Activated CD4-positive, alpha-beta T cell treated with anti-CD3 and anti-CD28 coated beads, Interleukin-2, amount 10 ng/mL, durations not matched to agents 7 days and 5 days (primary cell): ENCODE measurements at regions not wholly inside any gene's neighbourhood (a gene's known extent, or its start where the extent isn't known, plus 50 kb on each side); places are given as distances from the start of the nearest gene placed in this dataset.

Source experiments
- CTCF ChIA-PET: fragments of 350-600 bp; sonication (Branson Sonifier 250); formaldehyde crosslinking; loops from one replicate; lab custom pipeline; 2021; ENCODE audit warnings: antibody characterized with exemption; lab: Charles Lee
- POLR2A ChIA-PET: fragments of 350-600 bp; sonication (Branson Sonifier 250); formaldehyde crosslinking; loops from one replicate; lab custom pipeline; 2021; ENCODE audit warnings: antibody characterized with exemption; lab: Charles Lee
- DNase-seq: peaks from one replicate; pipeline ENCODE4 v3.0.0-alpha.2; 2020
- H3K27ac Mint-ChIP-seq: one replicate; pipeline ENCODE4 v1.8.0; 2021; ENCODE audit warnings: mild to moderate bottlenecking, moderate library complexity, mixed read lengths
- H3K27me3 Mint-ChIP-seq: one replicate; pipeline ENCODE4 v1.8.0; 2021; ENCODE audit warnings: mixed read lengths
- H3K36me3 Mint-ChIP-seq: one replicate; pipeline ENCODE4 v1.8.0; 2021; ENCODE audit warnings: low read depth, mixed read lengths
- H3K4me1 Mint-ChIP-seq: one replicate; pipeline ENCODE4 v1.8.0; 2021; ENCODE audit warnings: mixed read lengths
- H3K4me3 Mint-ChIP-seq: one replicate; pipeline ENCODE4 v1.8.0; 2021; ENCODE audit warnings: mild to moderate bottlenecking, moderate library complexity, mixed read lengths
- H3K9me3 Mint-ChIP-seq: one replicate; pipeline ENCODE4 v1.8.0; 2021; ENCODE audit warnings: mixed read lengths

GRCh38 chr12:68075416-68075815, 84.1 kb downstream of the IFNG start:
- Mint-ChIP-seq H3K36me3 (peaks cover 1% of the 10 kb centered on the region), H3K4me3 (no peak overlapping the region), H3K27me3 (no peaks in the 10 kb centered on the region), H3K4me1 (peaks cover 10% of the 10 kb centered on the region), H3K9me3 (peaks cover 4% of the 10 kb centered on the region), H3K27ac (no peak overlapping the region)
- CTCF ChIA-PET = no interaction called here
- POLR2A ChIA-PET = no interaction called here
- no peak for DNase-seq

GRCh38 chr12:68074306-68075027, 85.1 kb downstream of the IFNG start:
- POLR2A ChIA-PET = no interaction called here
- peaks cover 2% of the 10 kb centered on the region for H3K9me3 Mint-ChIP-seq

GRCh38 chr12:68070957-68071356, 81.7 kb downstream of the IFNG-AS1 start:
- POLR2A ChIA-PET = interaction anchor here (0.7 kb wide), 1 partner anchor 307 kb away, joined by 3 read pairs; no protein-coding TSS in a partner anchor
- H3K27ac Mint-ChIP-seq = no peak overlapping the region
- H3K4me1 Mint-ChIP-seq = no peaks in the 10 kb centered on the region
- H3K9me3 Mint-ChIP-seq = peaks cover 17% of the 10 kb centered on the region
- no peak overlapping the region for H3K4me3 Mint-ChIP-seq
- no peak for DNase-seq
- H3K27me3 Mint-ChIP-seq = peaks cover 2% of the 10 kb centered on the region
- CTCF ChIA-PET = interaction anchor here (0.6 kb wide), 1 partner anchor 14 kb away, joined by 3 read pairs; no protein-coding TSS in a partner anchor
- peaks cover 2% of the 10 kb centered on the region for H3K36me3 Mint-ChIP-seq

More at GRCh38 chr12:68074306-68075027, 85.1 kb downstream of the IFNG start:
- Mint-ChIP-seq H3K4me3 (no peak overlapping the region), H3K4me1 (peaks cover 7% of the 10 kb centered on the region), H3K27me3 (no peaks in the 10 kb centered on the region), H3K36me3 (peaks cover 1% of the 10 kb centered on the region), H3K27ac (no peak overlapping the region)
- no peak for DNase-seq
- CTCF ChIA-PET = no interaction called here
